Hepatic stellate cell (primary cell): ENCODE measurements at regions not wholly inside any gene's neighbourhood (a gene's known extent, or its start where the extent isn't known, plus 50 kb on each side); places are given as distances from the start of the nearest gene placed in this dataset.

ENCODE experiments used
- DNase-seq: peaks from one replicate; pipeline ENCODE4 v3.0.0; 2011; ENCODE audit warnings: low spot score

DNA sequence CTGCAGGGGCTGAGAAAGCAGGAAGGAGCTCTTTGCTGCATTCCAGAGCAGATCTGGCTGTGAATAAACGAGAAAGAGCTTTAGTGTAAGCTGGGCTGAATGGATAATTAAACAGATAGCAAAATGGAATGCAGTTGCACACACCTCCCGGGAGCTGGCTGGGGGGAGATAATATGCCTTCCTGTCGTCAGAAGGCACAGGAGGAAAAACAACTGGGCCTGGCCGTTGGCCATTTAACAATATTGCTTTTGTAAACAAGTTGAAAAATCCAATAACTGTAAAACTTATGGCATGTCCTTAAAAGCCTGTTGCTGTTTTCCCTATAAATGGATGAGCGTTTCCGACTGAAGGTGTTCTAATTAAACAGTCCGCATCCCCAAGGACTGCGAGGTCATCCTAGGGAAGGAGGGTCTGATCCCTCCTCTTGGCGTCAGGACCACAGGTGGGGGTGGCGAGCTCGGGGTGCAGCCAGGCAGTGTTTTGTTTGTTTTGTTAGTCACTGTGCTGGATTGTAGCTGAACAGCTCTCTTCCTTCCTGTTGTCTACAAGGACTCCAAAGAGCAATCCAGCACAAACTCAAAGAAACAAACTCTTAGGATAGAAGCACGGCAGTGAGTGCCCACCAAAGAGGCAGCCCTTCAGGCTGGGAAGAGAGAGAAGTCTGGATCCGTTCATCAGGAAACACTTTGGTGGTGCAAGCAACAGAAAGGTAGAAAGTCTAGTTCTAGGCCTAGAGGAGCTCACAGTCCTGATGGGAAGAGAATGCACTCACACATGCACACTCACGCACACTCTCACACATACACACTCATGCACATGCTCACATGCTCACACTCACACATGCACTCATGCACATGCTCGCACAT is 133.4 kb upstream of the SMAD3 start:
- peak; percentile 68 for DNase-seq

- no peak for DNase-seq
Measured at GRCh38 chr15:66932634-66933024, 132.8 kb upstream of the SMAD3 start.

- DNase-seq: no peak
Measured at GRCh38 chr15:66933932-66934867, 131.2 kb upstream of the SMAD3 start.

- DNase-seq: no peak
Measured at GRCh38 chr15:66934868-66935520, 130.4 kb upstream of the SMAD3 start.

DNA sequence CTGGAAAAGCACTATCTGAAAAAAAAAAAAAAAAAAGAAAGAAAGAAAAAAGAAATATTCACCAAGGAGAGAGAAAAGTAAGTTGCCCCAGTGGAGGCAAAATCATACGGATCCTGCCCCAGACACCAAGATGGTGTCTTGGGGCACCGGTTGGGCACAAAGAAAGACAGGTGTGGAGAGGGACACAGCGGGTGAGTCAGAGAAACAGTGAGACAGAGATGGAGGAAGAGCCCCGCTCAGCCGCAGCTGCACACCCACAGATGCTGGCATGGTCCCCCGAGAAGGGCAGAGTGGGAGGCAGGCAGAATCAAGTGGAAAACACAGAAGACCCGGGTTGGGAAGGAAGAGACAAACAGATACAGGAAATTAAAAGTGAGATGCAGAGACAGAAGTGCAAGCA is 129.7 kb upstream of the SMAD3 start:
- DNase-seq: no peak

GRCh38 chr15:66936109-66936860 is 129.1 kb upstream of the SMAD3 start:
- peak; percentile 51 for DNase-seq

DNA sequence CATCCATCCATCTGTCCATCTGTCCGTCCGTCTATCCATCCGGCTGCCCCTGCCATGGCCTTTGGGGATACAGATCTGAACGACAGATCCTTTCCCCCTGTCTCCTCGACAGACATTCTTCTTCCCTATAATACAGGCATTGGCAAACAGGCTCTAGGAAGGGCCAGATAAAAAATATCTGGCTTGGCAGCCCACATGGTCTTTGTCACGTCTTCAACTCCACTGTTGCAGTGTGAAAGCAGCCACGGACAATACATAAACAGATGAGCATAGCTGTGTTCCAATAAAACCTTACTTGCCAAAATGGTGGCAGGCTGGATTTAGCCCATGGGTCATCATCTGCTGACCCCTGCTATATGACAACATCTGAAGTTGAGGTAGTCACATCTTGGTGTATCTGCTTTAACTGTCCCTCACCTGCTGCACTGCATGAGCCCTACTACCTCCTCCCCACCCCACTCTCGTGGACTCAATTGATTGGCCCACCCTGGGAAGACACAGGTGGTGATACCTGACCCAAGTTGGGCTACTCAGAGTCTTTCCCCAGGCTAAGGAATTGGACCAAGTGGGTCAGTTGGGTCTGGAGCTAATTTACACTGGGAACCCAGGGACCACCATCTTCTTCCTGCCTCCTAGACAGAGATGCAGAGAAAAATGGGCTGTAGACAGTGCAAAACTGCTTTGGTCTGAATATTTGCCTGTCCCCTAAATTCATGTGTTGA is 128.4 kb upstream of the SMAD3 start:
- DNase-seq: no peak

DNA sequence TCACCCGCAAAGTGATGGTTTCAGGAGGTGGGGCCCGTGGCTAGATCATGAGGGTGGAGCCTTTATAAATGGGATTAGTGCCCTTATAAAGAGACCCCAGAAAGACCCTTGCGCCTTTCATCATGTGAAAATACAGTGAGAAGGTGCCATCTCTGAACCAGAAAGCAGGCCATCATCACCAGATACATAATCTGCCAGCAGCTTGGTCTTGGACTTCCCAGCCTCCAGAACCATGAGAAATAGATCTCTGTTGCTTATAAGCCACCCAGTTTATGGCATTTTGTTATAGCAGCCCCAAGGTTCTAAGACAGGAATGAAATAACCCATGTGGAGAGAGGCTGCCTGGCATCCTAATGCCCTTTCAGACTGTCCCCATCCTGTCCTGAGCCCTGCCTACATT is 127.8 kb upstream of the SMAD3 start:
- DNase-seq: no peak

DNA sequence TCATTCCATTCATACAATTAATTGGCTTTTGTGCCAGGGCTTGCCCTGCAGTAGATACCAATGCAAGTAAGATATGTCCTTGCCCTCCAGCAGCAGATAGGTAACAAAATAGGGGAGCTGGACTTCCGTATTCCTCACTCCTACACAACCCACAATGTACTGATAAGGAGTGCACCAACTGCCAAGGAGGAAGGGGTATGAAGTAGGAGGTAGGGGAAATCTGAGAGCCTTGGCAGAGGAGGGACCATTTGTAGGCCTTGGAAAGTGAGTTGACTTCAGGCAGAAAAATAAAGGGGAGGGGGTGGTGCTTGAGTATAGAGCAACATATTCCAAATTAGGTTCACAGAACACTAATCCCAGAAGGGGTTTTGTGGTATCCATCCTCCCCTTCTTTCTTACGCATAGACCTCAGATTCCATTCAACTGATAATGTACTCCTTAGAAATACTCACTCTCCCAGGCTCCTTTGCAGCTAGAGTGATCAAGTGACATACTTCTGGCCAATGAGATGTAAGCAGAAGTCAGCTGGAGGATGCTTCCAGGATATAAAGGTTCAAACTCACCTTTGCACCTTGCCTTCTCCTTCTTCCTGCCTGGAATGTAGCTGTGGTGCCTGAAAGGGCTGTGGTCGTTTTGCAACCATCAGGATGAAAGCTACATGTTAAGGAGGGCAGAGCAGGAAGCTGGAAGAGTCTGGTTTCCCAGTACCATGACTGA is 127.1 kb upstream of the SMAD3 start:
- no peak for DNase-seq

GRCh38 chr15:66939016-66939415 is 126.4 kb upstream of the SMAD3 start:
- DNase-seq: no peak

DNA sequence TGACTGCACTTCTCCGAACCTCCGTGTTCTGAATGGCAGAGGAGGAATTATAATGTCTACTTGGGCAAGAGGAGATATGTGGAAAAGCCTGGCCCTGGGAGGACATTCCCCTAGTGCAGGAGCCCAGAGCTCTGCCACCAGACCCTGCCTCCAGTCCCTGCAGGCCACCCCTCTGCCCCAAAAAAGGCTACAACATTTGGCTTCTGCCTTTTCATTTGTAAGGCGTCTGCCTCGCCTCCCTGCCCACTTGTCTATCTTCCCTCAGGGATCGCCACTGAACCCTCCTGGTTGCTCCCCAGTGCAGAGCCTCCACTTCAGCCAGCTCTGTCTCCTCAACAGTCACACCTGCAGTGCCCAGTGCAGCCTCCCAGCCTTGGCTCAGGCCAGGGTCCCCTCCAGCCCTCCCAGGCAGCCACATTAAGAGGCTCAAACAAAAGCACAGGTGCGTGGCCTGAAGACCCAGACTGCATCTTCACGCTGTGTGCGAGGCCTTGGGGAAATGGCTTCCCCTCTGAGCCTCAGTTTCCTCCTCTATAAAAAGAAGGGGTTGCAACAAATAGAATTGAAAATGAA is 125.9 kb upstream of the SMAD3 start:
- DNase-seq: no peak

GRCh38 chr15:66940368-66940767 is 125.0 kb upstream of the SMAD3 start:
- DNase-seq: peak; percentile 45

GRCh38 chr15:66941108-66941711 is 124.2 kb upstream of the SMAD3 start:
- DNase-seq: no peak

- DNase-seq: no peak
Measured at GRCh38 chr15:66941791-66942190, 123.6 kb upstream of the SMAD3 start.

DNA sequence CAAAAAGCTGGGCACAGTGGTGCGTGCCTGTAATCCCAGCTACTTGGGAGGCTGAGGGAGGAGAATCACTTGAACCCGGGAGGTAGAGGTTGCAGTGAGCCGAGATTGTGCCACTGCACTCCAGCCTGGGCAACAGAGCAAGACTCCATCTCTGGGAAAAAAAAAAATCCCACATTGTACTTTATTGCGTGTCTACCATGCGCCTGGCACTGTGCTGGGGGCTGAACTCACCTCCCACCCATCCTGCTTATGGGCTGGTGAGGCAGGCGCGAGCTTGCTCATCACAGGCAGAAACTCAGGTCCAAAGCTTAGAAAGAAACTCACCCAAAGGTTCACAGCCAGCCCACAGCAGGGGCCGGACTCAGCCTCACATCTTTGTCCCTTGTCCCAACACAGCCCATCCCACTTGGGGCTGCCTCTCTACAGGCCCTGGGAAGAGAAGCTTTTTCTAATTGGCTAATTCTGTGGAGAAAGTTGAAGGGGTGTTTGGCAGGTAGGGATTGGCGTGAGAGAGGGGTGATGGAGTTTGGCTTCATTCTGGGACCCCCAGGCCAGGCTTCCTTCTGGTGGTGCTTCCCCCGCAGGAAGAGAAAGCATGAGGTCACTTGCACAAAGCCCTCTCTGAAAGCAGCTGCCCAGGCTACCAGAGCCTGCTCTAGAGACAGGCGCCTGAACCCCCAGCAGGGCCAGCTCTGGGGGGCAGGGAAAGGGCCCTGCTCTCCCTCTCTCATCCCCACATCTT is 122.6 kb upstream of the SMAD3 start:
- DNase-seq: no peak

- DNase-seq: no peak
Measured at GRCh38 chr15:66943456-66944095, 121.8 kb upstream of the SMAD3 start.

GRCh38 chr15:66944121-66944520 is 121.3 kb upstream of the SMAD3 start:
- DNase-seq: no peak

GRCh38 chr15:66945286-66945685 is 120.1 kb upstream of the SMAD3 start:
- no peak for DNase-seq
